ENCODE measurements at regions not wholly inside any gene's neighbourhood (a gene's known extent, or its start where the extent isn't known, plus 50 kb on each side); places are given as distances from the start of the nearest gene placed in this dataset.

DNA sequence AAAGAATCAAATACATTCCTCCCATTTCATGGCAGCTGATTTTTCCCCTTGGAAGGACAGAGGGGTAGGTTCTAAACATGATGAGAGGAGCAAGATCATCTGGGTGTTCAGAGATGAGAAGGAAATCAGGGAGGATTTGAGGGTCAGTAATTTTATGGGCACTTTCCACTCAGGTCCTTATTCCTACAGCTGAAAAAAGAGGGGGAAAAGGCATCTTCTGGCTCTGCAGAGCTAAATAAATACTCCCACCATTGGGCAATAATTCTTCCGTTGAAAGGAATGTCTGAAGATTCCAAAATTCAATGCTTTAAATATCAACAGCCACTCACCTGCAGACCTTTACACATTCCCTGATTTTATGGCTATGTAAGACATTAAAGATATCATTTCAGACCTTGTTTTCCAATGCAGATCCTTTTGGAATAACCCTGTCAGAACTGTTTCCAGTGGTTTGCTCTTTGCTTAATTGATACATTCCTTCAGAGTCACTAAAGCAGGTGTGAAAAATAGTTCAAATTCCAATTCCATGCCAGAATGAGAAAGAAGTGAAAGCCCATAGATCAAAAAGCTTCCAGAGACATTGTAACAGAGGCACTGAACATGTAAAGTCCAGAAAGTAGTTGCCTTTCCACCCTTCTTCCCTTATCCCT lies 233.3 kb upstream of the KRR1 start:
- TF ChIP-seq ZNF791 (tag by site-specific recombination; IDR thresholded peaks at IDR 0.05) (no peak), ZNF239 (tag by site-specific recombination; IDR thresholded peaks at IDR 0.05) (no peak), ZNF514 (tag by site-specific recombination; IDR thresholded peaks at IDR 0.05) (no peak)
- POLR2A ChIA-PET = interaction anchor here (0.9 kb wide), 1 partner anchor 287 kb away, joined by 4 read pairs; the partner anchor contains the start of gene PHLDA1
- Histone ChIP-seq H3K4me1 (ENCODE audit: control insufficient read depth, insufficient read depth, low read length) (no peaks in the 10 kb centered on the region), H3K36me3 (ENCODE audit: control insufficient read depth in 2 of 2, insufficient read depth in 1 of 2, low read length in 2 of 2) (no peaks in the 10 kb centered on the region), H3K9me3 (ENCODE audit: control insufficient read depth, insufficient read depth, low read depth, low read length) (no peaks in the 10 kb centered on the region), H3K4me3 (ENCODE audit: low read depth, low read length) (no peak overlapping the region), H3K27ac (ENCODE audit: extremely low read depth, low read depth, low read length) (no peak overlapping the region)
- CTCF ChIA-PET = no interaction called here

DNA sequence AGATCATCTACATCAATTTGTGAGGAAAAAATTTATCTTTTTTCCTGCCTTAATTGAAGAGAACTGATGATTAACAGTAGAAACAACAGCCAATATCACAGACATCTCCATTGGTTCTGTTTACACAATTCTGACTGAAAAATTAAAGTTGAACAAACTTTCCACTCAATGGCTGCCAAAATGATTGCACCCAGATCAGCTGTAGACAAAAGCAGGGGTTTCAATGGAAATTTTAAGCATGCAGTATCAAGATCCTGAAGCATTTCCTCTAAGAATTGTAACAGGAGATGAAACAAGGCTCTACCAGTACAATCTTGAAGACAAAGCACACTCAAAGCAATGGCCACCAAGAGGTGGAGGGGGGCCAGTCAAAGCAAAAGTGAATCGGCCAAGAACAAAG lies 231.6 kb upstream of the KRR1 start:
- no peaks in the 10 kb centered on the region for H3K4me1 ChIP-seq (ENCODE audit: control insufficient read depth, insufficient read depth, low read length)
- CTCF ChIA-PET = no interaction called here
- H3K36me3 ChIP-seq (ENCODE audit: control insufficient read depth in 2 of 2, insufficient read depth in 1 of 2, low read length in 2 of 2) = no peaks in the 10 kb centered on the region
- POLR2A ChIA-PET = no interaction called here
- H3K4me3 ChIP-seq (ENCODE audit: low read depth, low read length) = no peak overlapping the region
- H3K9me3 ChIP-seq (ENCODE audit: control insufficient read depth, insufficient read depth, low read depth, low read length) = no peaks in the 10 kb centered on the region
- H3K27ac ChIP-seq (ENCODE audit: extremely low read depth, low read depth, low read length) = no peak overlapping the region
- TF ChIP-seq ZNF585B (tag by site-specific recombination; IDR thresholded peaks at IDR 0.05) (no peak), YY2 (tag by site-specific recombination; IDR thresholded peaks at IDR 0.05) (no peak), ZNF214 (tag by site-specific recombination; IDR thresholded peaks at IDR 0.05; ENCODE audit: borderline replicate concordance) (no peak), ZNF175 (tag by site-specific recombination; IDR thresholded peaks at IDR 0.05) (no peak), ZNF211 (tag by site-specific recombination; IDR thresholded peaks at IDR 0.05; ENCODE audit: low read depth) (no peak), ZNF311 (tag by site-specific recombination; IDR thresholded peaks at IDR 0.05; ENCODE audit: borderline replicate concordance) (no peak), ZNF792 (tag by site-specific recombination; IDR thresholded peaks at IDR 0.05) (no peak), SETDB1 (IDR thresholded peaks at IDR 0.05; ENCODE audit: insufficient read length, low read length) (no peak), ZNF223 (tag by site-specific recombination; IDR thresholded peaks at IDR 0.05) (no peak), ZNF274 (IDR thresholded peaks at IDR 0.05; ENCODE audit: low read length) (no peak), ZNF274 (tag by site-specific recombination; IDR thresholded peaks at IDR 0.05; ENCODE audit: borderline replicate concordance) (no peak), TRIM28 (IDR thresholded peaks at IDR 0.05; ENCODE audit: borderline replicate concordance, low read length) (no peak), TCF7L2 (IDR thresholded peaks at IDR 0.05; ENCODE audit: borderline replicate concordance, low read depth, low read length) (no peak), BCL11B (tag by site-specific recombination; IDR thresholded peaks at IDR 0.05; ENCODE audit: low read depth) (no peak), ZNF132 (tag by site-specific recombination; IDR thresholded peaks at IDR 0.05; ENCODE audit: borderline replicate concordance) (no peak), ZNF776 (tag by site-specific recombination; IDR thresholded peaks at IDR 0.05; ENCODE audit: borderline replicate concordance) (no peak), ZNF658 (tag by site-specific recombination; IDR thresholded peaks at IDR 0.05) (no peak)
- TF ChIP-seq, protein P1, sequence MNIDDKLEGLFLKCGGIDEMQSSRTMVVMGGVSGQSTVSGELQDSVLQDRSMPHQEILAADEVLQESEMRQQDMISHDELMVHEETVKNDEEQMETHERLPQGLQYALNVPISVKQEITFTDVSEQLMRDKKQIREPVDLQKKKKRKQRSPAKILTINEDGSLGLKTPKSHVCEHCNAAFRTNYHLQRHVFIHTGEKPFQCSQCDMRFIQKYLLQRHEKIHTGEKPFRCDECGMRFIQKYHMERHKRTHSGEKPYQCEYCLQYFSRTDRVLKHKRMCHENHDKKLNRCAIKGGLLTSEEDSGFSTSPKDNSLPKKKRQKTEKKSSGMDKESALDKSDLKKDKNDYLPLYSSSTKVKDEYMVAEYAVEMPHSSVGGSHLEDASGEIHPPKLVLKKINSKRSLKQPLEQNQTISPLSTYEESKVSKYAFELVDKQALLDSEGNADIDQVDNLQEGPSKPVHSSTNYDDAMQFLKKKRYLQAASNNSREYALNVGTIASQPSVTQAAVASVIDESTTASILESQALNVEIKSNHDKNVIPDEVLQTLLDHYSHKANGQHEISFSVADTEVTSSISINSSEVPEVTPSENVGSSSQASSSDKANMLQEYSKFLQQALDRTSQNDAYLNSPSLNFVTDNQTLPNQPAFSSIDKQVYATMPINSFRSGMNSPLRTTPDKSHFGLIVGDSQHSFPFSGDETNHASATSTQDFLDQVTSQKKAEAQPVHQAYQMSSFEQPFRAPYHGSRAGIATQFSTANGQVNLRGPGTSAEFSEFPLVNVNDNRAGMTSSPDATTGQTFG (tag by site-specific recombination; IDR thresholded peaks at IDR 0.05; ENCODE audit: borderline replicate concordance) = no peak

DNA sequence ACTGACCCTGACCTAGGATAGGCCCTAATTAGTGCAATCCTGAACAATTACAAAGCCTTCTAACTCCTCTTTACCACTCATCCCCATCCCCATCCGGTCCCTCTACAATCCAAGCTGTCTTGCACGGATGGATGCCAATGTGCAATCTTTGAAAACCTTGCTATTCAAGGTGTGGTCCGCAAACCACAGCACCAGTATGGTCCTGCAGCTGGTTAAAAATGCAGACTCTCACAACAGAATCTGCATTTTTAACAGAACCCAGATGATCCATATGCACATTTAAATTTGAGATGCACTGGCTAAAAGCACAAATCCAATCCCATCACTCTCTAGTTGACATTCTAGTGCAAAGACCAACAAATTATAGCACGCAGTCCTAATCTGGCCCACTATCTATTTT lies 230.6 kb upstream of the KRR1 start:
- H3K4me1 ChIP-seq (ENCODE audit: control insufficient read depth, insufficient read depth, low read length) = no peaks in the 10 kb centered on the region
- H3K36me3 ChIP-seq (ENCODE audit: control insufficient read depth in 2 of 2, insufficient read depth in 1 of 2, low read length in 2 of 2) = no peaks in the 10 kb centered on the region
- ChIA-PET POLR2A (no interaction called here), CTCF (interaction anchor here (0.6 kb wide), 1 partner anchor 292 kb away, joined by 5 read pairs; no protein-coding TSS in a partner anchor)
- no peak overlapping the region for H3K4me3 ChIP-seq (ENCODE audit: low read depth, low read length)
- H3K27ac ChIP-seq (ENCODE audit: extremely low read depth, low read depth, low read length) = no peak overlapping the region
- no peaks in the 10 kb centered on the region for H3K9me3 ChIP-seq (ENCODE audit: control insufficient read depth, insufficient read depth, low read depth, low read length)
- TF ChIP-seq ZNF514 (tag by site-specific recombination; IDR thresholded peaks at IDR 0.05) = no peak
- TF ChIP-seq GFI1B (tag by site-specific recombination; IDR thresholded peaks at IDR 0.05) = no peak
- no peak for TF ChIP-seq ZNF433 (tag by site-specific recombination; IDR thresholded peaks at IDR 0.05; ENCODE audit: low read depth)
- TF ChIP-seq, protein P2, sequence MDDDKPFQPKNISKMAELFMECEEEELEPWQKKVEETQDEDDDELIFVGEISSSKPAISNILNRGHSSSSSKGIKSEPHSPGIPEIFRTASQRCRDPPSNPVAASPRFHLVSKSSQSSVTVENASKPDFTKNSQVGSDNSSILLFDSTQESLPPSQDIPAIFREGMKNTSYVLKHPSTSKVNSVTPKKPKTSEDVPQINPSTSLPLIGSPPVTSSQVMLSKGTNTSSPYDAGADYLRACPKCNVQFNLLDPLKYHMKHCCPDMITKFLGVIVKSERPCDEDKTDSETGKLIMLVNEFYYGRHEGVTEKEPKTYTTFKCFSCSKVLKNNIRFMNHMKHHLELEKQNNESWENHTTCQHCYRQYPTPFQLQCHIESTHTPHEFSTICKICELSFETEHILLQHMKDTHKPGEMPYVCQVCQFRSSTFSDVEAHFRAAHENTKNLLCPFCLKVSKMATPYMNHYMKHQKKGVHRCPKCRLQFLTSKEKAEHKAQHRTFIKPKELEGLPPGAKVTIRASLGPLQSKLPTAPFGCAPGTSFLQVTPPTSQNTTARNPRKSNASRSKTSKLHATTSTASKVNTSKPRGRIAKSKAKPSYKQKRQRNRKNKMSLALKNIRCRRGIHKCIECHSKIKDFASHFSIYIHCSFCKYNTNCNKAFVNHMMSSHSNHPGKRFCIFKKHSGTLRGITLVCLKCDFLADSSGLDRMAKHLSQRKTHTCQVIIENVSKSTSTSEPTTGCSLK (tag by site-specific recombination; IDR thresholded peaks at IDR 0.05) = no peak
- TF ChIP-seq ZNF544 (tag by site-specific recombination; IDR thresholded peaks at IDR 0.05) = no peak
- no peak for TF ChIP-seq RBAK (tag by site-specific recombination; IDR thresholded peaks at IDR 0.05)
- TF ChIP-seq ZNF211 (tag by site-specific recombination; IDR thresholded peaks at IDR 0.05; ENCODE audit: low read depth) = no peak
- no peak for TF ChIP-seq ZEB2 (tag by site-specific recombination; IDR thresholded peaks at IDR 0.05)
- TF ChIP-seq MZF1 (tag by site-specific recombination; IDR thresholded peaks at IDR 0.05; ENCODE audit: borderline replicate concordance) = no peak
